ENCODE measurements at regions not wholly inside any gene's neighbourhood (a gene's known extent, or its start where the extent isn't known, plus 50 kb on each side); places are given as distances from the start of the nearest gene placed in this dataset.

GRCh38 chr10:59102394-59102793 is 74.0 kb upstream of the PHYHIPL start:
- Mint-ChIP-seq H3K27me3 (ENCODE audit: unreplicated experiment) (no peaks in the 10 kb centered on the region), H3K4me3 (ENCODE audit: unreplicated experiment) (no peak overlapping the region), H3K9me3 (ENCODE audit: unreplicated experiment) (peaks cover 3% of the 10 kb centered on the region), H3K4me1 (ENCODE audit: low read depth, unreplicated experiment) (peaks cover 18% of the 10 kb centered on the region), H3K36me3 (ENCODE audit: unreplicated experiment) (no peaks in the 10 kb centered on the region), H3K27ac (ENCODE audit: unreplicated experiment) (no peak overlapping the region)
- no peak for TF ChIP-seq CTCF (IDR thresholded peaks at IDR 0.05; ENCODE audit: partially characterized antibody, unreplicated experiment)
- no peak for DNase-seq

- no peaks in the 10 kb centered on the region for H3K36me3 Mint-ChIP-seq (ENCODE audit: unreplicated experiment)
- no peaks in the 10 kb centered on the region for H3K27me3 Mint-ChIP-seq (ENCODE audit: unreplicated experiment)
- no peaks in the 10 kb centered on the region for H3K9me3 Mint-ChIP-seq (ENCODE audit: unreplicated experiment)
- TF ChIP-seq CTCF (IDR thresholded peaks at IDR 0.05; ENCODE audit: partially characterized antibody, unreplicated experiment) = no peak
- DNase-seq = no peak
- H3K27ac Mint-ChIP-seq (ENCODE audit: unreplicated experiment) = no peak overlapping the region
- H3K4me3 Mint-ChIP-seq (ENCODE audit: unreplicated experiment) = no peak overlapping the region
- peaks cover 6% of the 10 kb centered on the region for H3K4me1 Mint-ChIP-seq (ENCODE audit: low read depth, unreplicated experiment)
These were observed 72.3 kb upstream of the PHYHIPL start for GRCh38 chr10:59104186-59104585.

GRCh38 chr10:59106441-59106840 is 70.0 kb upstream of the PHYHIPL start:
- H3K27ac Mint-ChIP-seq (ENCODE audit: unreplicated experiment) = no peak overlapping the region
- no peaks in the 10 kb centered on the region for H3K27me3 Mint-ChIP-seq (ENCODE audit: unreplicated experiment)
- H3K4me1 Mint-ChIP-seq (ENCODE audit: low read depth, unreplicated experiment) = peaks cover 6% of the 10 kb centered on the region
- H3K36me3 Mint-ChIP-seq (ENCODE audit: unreplicated experiment) = no peaks in the 10 kb centered on the region
- H3K9me3 Mint-ChIP-seq (ENCODE audit: unreplicated experiment) = no peaks in the 10 kb centered on the region
- H3K4me3 Mint-ChIP-seq (ENCODE audit: unreplicated experiment) = no peak overlapping the region
- no peak for DNase-seq
- no peak for TF ChIP-seq CTCF (IDR thresholded peaks at IDR 0.05; ENCODE audit: partially characterized antibody, unreplicated experiment)

GRCh38 chr10:59107147-59107546 is 69.3 kb upstream of the PHYHIPL start:
- H3K9me3 Mint-ChIP-seq (ENCODE audit: unreplicated experiment) = no peaks in the 10 kb centered on the region
- H3K27me3 Mint-ChIP-seq (ENCODE audit: unreplicated experiment) = no peaks in the 10 kb centered on the region
- no peak for TF ChIP-seq CTCF (IDR thresholded peaks at IDR 0.05; ENCODE audit: partially characterized antibody, unreplicated experiment)
- no peaks in the 10 kb centered on the region for H3K36me3 Mint-ChIP-seq (ENCODE audit: unreplicated experiment)
- no peak overlapping the region for H3K4me3 Mint-ChIP-seq (ENCODE audit: unreplicated experiment)
- peaks cover 7% of the 10 kb centered on the region for H3K4me1 Mint-ChIP-seq (ENCODE audit: low read depth, unreplicated experiment)
- no peak overlapping the region for H3K27ac Mint-ChIP-seq (ENCODE audit: unreplicated experiment)
- DNase-seq = no peak

- Mint-ChIP-seq H3K27me3 (ENCODE audit: unreplicated experiment) (no peaks in the 10 kb centered on the region), H3K9me3 (ENCODE audit: unreplicated experiment) (no peaks in the 10 kb centered on the region), H3K4me3 (ENCODE audit: unreplicated experiment) (no peak overlapping the region), H3K27ac (ENCODE audit: unreplicated experiment) (no peak overlapping the region), H3K4me1 (ENCODE audit: low read depth, unreplicated experiment) (peaks cover 7% of the 10 kb centered on the region), H3K36me3 (ENCODE audit: unreplicated experiment) (no peaks in the 10 kb centered on the region)
- TF ChIP-seq CTCF (IDR thresholded peaks at IDR 0.05; ENCODE audit: partially characterized antibody, unreplicated experiment) = no peak
- no peak for DNase-seq
These were observed 68.1 kb upstream of the PHYHIPL start for GRCh38 chr10:59108296-59108870.

Measured in glutamatergic neuron (in vitro differentiated cells).